Fibroblast of villous mesenchyme (primary cell): ENCODE measurements at regions not wholly inside any gene's neighbourhood (a gene's known extent, or its start where the extent isn't known, plus 50 kb on each side); places are given as distances from the start of the nearest gene placed in this dataset.
"Not testable (repeated sequence)": the region's sequence is repeated elsewhere in the genome, so short reads cannot be mapped to it uniquely, and the experiment has no call there.

ENCODE experiments used
- DNase-seq: peaks from one replicate; pipeline ENCODE4 v3.0.0-alpha.2; 2010; ENCODE audit warnings: low read depth
- H3K4me3 ChIP-seq: 2 replicates; pipeline ENCODE4 v1.5.1; 2011; ENCODE audit warnings: low read depth, mild to moderate bottlenecking, low read length
- CTCF ChIP-seq: IDR thresholded peaks from 2 replicates; pipeline ENCODE4 v1.5.1; 2012; ENCODE audit warnings: low read depth, mild to moderate bottlenecking, low read length; ENCODE audit not compliant: insufficient read depth

DNA sequence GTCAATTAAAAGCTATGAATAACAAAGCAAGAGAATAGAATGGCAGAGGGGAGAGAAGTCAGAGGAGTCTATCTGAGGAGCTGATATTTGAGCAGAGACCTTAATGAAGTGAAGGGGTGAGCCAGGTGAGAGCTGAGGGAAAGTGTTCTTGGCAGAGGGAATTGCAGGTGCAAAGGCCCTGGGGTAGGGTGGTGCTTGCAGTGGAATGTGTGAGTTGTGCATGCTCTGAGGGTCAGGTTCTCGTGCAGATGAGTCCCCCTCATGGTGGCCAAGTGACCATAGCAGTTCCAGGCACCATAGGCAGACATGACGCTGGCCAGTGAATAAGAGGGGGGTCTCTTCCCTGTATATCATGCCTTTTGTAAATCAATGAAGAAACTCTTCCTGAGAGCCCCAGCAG, 58.9 kb upstream of the ALX4 start:
- no peak for DNase-seq
- no peak overlapping the region for H3K4me3 ChIP-seq
- no peak for TF ChIP-seq CTCF

DNA sequence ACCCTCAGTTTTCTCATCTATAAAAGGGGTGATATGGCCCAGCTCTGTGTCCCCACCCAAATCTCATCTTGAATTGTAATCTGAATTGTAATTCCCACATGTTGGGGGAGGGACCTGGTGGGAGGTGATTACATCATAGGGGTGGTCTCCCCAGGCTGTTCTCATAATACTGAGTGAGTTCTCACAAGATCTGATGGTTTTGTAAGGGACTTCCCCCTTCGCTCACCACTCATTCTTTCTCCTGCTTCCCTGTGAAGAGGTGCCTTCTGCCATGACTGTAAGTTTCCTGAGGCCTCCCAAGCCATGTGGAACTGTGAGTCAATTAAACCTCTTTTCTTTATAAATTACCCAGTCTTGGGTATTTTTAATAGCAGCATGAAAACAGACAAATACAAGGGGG, 61.1 kb upstream of the ALX4 start:
- not testable (repeated sequence) for H3K4me3 ChIP-seq, DNase-seq

DNA sequence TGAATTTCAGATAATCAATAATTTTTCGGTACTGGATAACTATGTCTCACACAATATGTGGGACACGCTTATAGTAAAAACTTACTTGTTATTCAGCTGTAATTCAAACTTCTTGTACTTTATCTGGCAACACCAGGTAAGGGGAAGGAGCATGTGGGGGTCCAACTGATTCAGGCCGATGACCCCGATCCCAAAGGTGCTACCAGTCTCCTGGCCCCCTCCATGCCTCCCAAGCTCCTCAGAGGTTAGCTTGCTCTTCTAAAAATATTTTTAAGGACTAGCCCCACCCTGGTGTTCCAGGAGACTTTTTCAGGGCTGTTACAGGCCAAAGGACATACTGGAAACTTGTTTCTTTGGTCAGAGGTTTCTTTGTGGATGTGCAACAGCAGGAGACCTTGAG, 61.8 kb upstream of the ALX4 start:
- no peak overlapping the region for H3K4me3 ChIP-seq
- no peak for DNase-seq
- no peak for TF ChIP-seq CTCF

GRCh38 chr11:44372989-44373388, 63.0 kb upstream of the ALX4 start:
- TF ChIP-seq CTCF, result no peak
- H3K4me3 ChIP-seq, result no peak overlapping the region
- no peak for DNase-seq

GRCh38 chr11:44374001-44374400, 64.1 kb upstream of the ALX4 start:
- DNase-seq, result no peak
- H3K4me3 ChIP-seq, result no peak overlapping the region
- no peak for TF ChIP-seq CTCF

- DNase-seq, result no peak
- TF ChIP-seq CTCF, result no peak
- H3K4me3 ChIP-seq, result no peak overlapping the region
Measured at GRCh38 chr11:44376423-44376822, 66.5 kb upstream of the ALX4 start.

DNA sequence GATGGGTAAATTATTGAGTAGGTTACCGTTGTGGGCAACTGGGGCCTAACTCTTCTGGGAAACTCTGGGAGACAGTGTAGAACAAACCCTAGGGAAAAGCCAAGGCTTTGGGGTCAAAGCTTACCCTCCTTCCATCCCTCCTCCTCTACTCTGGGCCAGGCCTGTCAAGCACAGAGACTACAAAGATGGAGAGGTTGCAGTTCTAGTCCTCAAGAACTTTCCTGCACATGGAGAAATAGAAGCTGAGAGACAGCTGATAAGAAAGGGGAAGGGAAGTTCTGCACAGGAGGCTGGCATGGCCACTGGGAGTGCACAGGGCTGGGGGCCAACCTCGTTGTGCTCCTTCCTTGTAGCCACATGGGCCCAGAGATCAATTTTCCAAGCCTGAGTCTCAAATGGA, 67.2 kb upstream of the ALX4 start:
- no peak for TF ChIP-seq CTCF
- no peak overlapping the region for H3K4me3 ChIP-seq
- no peak for DNase-seq

- TF ChIP-seq CTCF, result no peak
- H3K4me3 ChIP-seq, result no peak overlapping the region
- DNase-seq, result no peak
Measured at GRCh38 chr11:44377914-44378321, 68.0 kb upstream of the ALX4 start.
